GM12878 (cell line): ENCODE measurements at regions not wholly inside any gene's neighbourhood (a gene's known extent, or its start where the extent isn't known, plus 50 kb on each side); places are given as distances from the start of the nearest gene placed in this dataset.

ENCODE experiments used
- ATAC-seq: fragments of 200-7000 bp; cut with Tn5 transposase; 3 replicates; pipeline ENCODE4 v1.9.1; 2020; ENCODE audit warnings: mild to moderate bottlenecking, moderate library complexity
- BruUV-seq: library from RNA; stranded (reverse); fragments of 400-500 nt; replicated peaks from 2 replicates; lab custom pipeline; 2021; lab: Mats Ljungman, UMichigan
- CTCF ChIA-PET: fragments of 300-600 bp; sonication (Branson Sonifier 250); formaldehyde crosslinking; extraction: SDS; loops from one replicate; lab custom pipeline; 2021; ENCODE audit warnings: inconsistent platforms; lab: Yijun Ruan, JAX
- POLR2A ChIA-PET: fragments of 350-600 bp; formaldehyde crosslinking; extraction: SDS; loops from one replicate; lab custom pipeline; 2021; ENCODE audit warnings: inconsistent platforms; lab: Charles Lee
- RAD21 ChIA-PET: fragments of 300-600 bp; sonication (Branson Sonifier 250); formaldehyde crosslinking; loops from one replicate; lab custom pipeline; 2023; ENCODE audit warnings: antibody characterized with exemption; ENCODE audit not compliant: unreplicated experiment; lab: Charles Lee
- SMC1A ChIA-PET: fragments of 300-600 bp; sonication (Branson Sonifier 250); formaldehyde crosslinking; loops from one replicate; lab custom pipeline; 2023; ENCODE audit not compliant: unreplicated experiment, uncharacterized antibody; lab: Charles Lee
- DNase-seq: peaks from one replicate; pipeline ENCODE4 v3.0.0-alpha.2; 2011; ENCODE audit warnings: low read depth, low spot score
- FAIRE-seq: peaks from 3 replicates; lab custom pipeline; 2011; peaks lifted over from hg19 to GRCh38; lab: Jason Lieb, UNC
- H2AFZ ChIP-seq: 2 replicates; pipeline ENCODE4 v1.6.0; 2011; ENCODE audit warnings: low read depth, low read length, control low read depth; ENCODE audit not compliant: control insufficient read depth
- H3K27ac ChIP-seq: 2 replicates; pipeline ENCODE4 v1.5.1; 2011; ENCODE audit warnings: control low read depth; ENCODE audit not compliant: control insufficient read depth, insufficient read depth
- H3K27me3 ChIP-seq, 2 experiments: replicated peaks in 1 of 2; 2 replicates each; pipeline versions ENCODE4 v1.6.0 to v1.6.1; 2011; ENCODE audit warnings: low read length in 1 of 2; ENCODE audit not compliant: control insufficient read depth in 2 of 2, insufficient read depth in 2 of 2
- H3K36me3 ChIP-seq, 2 experiments: 2 replicates each; pipeline ENCODE4 v1.5.1; 2011; ENCODE audit warnings: low read length in 1 of 2; ENCODE audit not compliant: control insufficient read depth in 2 of 2, insufficient read depth in 2 of 2
- H3K4me1 ChIP-seq: 2 replicates; pipeline ENCODE4 v1.6.1; 2011; ENCODE audit warnings: mild to moderate bottlenecking, low read length, moderate library complexity, mixed read lengths; ENCODE audit not compliant: control insufficient read depth, insufficient read depth
- H3K4me2 ChIP-seq: 2 replicates; pipeline ENCODE4 v1.6.0; 2011; ENCODE audit warnings: control low read depth; ENCODE audit not compliant: control insufficient read depth, insufficient read depth
- H3K4me3 ChIP-seq: fragments of 200-600 bp; sonication (generic); 2 replicates; pipeline ENCODE4 v1.5.1; 2016
- H3K79me2 ChIP-seq: 2 replicates; pipeline ENCODE4 v1.6.0; 2011; ENCODE audit warnings: low read length; ENCODE audit not compliant: control insufficient read depth, insufficient read depth
- H3K9ac ChIP-seq: 2 replicates; pipeline ENCODE4 v1.8.0; 2011; ENCODE audit warnings: low read length, control low read depth, mixed read lengths; ENCODE audit not compliant: control insufficient read depth, insufficient read depth
- H3K9me3 ChIP-seq: replicated peaks from 3 replicates; pipeline ENCODE4 v1.5.1; 2011; ENCODE audit warnings: mild to moderate bottlenecking, low read length; ENCODE audit not compliant: control insufficient read depth, insufficient read depth
- H4K20me1 ChIP-seq: 2 replicates; pipeline ENCODE4 v1.6.0; 2011; ENCODE audit not compliant: control insufficient read depth, insufficient read depth
- CBFB ChIP-seq: IDR thresholded peaks from 2 replicates; pipeline ENCODE4 v1.6.1; 2016; ENCODE audit warnings: antibody characterized with exemption, low read depth
- CBX5 ChIP-seq: sonication (generic); IDR thresholded peaks from 2 replicates; pipeline ENCODE4 v1.6.1; 2016; ENCODE audit warnings: low read depth, moderate library complexity, mild to moderate bottlenecking, inconsistent platforms
- EGR1 ChIP-seq, 2 experiments: IDR thresholded peaks; 1 replicate in 1 of 2; 2 replicates in 1 of 2; pipeline ENCODE4 v1.6.1; 2011 to 2012; ENCODE audit warnings: low read depth in 2 of 2, low read length in 2 of 2, borderline replicate concordance in 1 of 2, mild to moderate bottlenecking in 1 of 2, moderate library complexity in 1 of 2
- FOS ChIP-seq: IDR thresholded peaks from 3 replicates; pipeline ENCODE4 v1.6.1; 2011; ENCODE audit warnings: borderline replicate concordance; ENCODE audit not compliant: insufficient read length; ENCODE audit errors: extremely low read depth
- IKZF2 ChIP-seq, 2 experiments: fragments of 450-650 bp; IDR thresholded peaks; 2 replicates each; pipeline ENCODE4 v1.6.1; 2017; ENCODE audit warnings: mild to moderate bottlenecking in 2 of 2, moderate library complexity in 2 of 2
- JUNB ChIP-seq: IDR thresholded peaks from 2 replicates; pipeline ENCODE4 v1.6.1; 2016; ENCODE audit warnings: antibody characterized with exemption, mild to moderate bottlenecking
- KDM1A ChIP-seq: fragments of 200-600 bp; sonication (generic); IDR thresholded peaks from 2 replicates; pipeline ENCODE4 v1.6.1; 2016; ENCODE audit warnings: borderline replicate concordance
- NR2F1 ChIP-seq: fragments of 450-650 bp; conservative IDR thresholded peaks from 2 replicates; pipeline ENCODE4 v1.6.1; 2017; ENCODE audit warnings: mild to moderate bottlenecking
- TCF12 ChIP-seq: IDR thresholded peaks from 2 replicates; pipeline ENCODE4 v1.6.1; 2011; ENCODE audit warnings: low read depth, mild to moderate bottlenecking, low read length
- ZNF207 ChIP-seq: fragments of 450-650 bp; IDR thresholded peaks from 2 replicates; pipeline ENCODE4 v1.6.1; 2014; ENCODE audit warnings: antibody characterized with exemption, mild to moderate bottlenecking, borderline replicate concordance
- ZNF24 ChIP-seq: fragments of 450-650 bp; IDR thresholded peaks from 2 replicates; pipeline ENCODE4 v1.6.1; 2017; ENCODE audit warnings: antibody characterized with exemption, mild to moderate bottlenecking
- WGBS: methylation state at CpG from one replicate; pipeline ENCODE4 v1.1.6; 2016; ENCODE audit warnings: low lambda C conversion rate; ENCODE audit not compliant: insufficient replicate concordance, insufficient coverage; ENCODE audit errors: missing lambda C conversion rate; 5-methylcytosine and 5-hydroxymethylcytosine counted together
- in situ Hi-C: fragments of 300-500 bp; cut with MboI; formaldehyde crosslinking; loops from 9 replicates; pipeline ENCODE4 v1.14.3; 2018; ENCODE audit warnings: mixed read lengths
- intact Hi-C: fragments of 100-400 bp; cut with micrococcal nuclease; formaldehyde crosslinking; loops from one replicate; pipeline ENCODE4 v1.14.2; 2022; ENCODE audit not compliant: unreplicated experiment
- TF ChIP-seq, protein P1 (sequence below): IDR thresholded peaks from 2 replicates; pipeline ENCODE4 v1.6.1; 2012; ENCODE audit warnings: low read length, inconsistent platforms
- TF ChIP-seq, protein P2 (sequence below): fragments of 450-650 bp; IDR thresholded peaks from 2 replicates; pipeline ENCODE4 v1.6.1; 2017; ENCODE audit warnings: antibody characterized with exemption, mild to moderate bottlenecking, moderate library complexity

DNA sequence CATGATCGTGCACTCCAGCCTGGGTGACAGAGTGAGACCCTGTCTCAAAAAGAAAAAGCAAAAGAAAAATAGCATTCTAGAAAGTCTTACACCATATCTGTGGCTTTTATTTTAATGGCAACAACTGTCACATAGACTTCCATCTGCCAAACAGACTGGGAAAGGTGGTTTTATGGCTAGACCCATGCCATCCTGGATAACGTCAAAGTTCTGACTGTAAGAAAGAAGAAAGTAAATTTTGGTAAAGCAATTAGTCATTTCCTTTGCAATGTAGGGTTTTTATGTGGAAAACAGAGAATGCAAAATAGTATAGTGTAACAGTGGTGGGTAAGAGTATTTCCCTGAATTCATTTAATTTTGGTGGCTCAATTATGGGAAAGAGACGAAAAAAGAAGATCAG, 75.5 kb upstream of the BARX2 start:
- SMC1A ChIA-PET = no interaction called here
- Histone ChIP-seq H3K9me3 (no peaks in the 10 kb centered on the region), H3K4me3 (no peak overlapping the region), H3K27me3 (no peaks in the 10 kb centered on the region), H3K9ac (no peak overlapping the region), H3K27ac (no peak overlapping the region), H4K20me1 (no peaks in the 10 kb centered on the region), H3K79me2 (no peaks in the 10 kb centered on the region), H3K36me3 (no peaks in the 10 kb centered on the region), H3K4me2 (no peak overlapping the region), H2AFZ (no peak overlapping the region), H3K4me1 (no peaks in the 10 kb centered on the region)
- TF ChIP-seq JUNB = no peak
- TF ChIP-seq, protein P1, sequence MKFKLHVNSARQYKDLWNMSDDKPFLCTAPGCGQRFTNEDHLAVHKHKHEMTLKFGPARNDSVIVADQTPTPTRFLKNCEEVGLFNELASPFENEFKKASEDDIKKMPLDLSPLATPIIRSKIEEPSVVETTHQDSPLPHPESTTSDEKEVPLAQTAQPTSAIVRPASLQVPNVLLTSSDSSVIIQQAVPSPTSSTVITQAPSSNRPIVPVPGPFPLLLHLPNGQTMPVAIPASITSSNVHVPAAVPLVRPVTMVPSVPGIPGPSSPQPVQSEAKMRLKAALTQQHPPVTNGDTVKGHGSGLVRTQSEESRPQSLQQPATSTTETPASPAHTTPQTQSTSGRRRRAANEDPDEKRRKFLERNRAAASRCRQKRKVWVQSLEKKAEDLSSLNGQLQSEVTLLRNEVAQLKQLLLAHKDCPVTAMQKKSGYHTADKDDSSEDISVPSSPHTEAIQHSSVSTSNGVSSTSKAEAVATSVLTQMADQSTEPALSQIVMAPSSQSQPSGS = no peak
- TF ChIP-seq, protein P2, sequence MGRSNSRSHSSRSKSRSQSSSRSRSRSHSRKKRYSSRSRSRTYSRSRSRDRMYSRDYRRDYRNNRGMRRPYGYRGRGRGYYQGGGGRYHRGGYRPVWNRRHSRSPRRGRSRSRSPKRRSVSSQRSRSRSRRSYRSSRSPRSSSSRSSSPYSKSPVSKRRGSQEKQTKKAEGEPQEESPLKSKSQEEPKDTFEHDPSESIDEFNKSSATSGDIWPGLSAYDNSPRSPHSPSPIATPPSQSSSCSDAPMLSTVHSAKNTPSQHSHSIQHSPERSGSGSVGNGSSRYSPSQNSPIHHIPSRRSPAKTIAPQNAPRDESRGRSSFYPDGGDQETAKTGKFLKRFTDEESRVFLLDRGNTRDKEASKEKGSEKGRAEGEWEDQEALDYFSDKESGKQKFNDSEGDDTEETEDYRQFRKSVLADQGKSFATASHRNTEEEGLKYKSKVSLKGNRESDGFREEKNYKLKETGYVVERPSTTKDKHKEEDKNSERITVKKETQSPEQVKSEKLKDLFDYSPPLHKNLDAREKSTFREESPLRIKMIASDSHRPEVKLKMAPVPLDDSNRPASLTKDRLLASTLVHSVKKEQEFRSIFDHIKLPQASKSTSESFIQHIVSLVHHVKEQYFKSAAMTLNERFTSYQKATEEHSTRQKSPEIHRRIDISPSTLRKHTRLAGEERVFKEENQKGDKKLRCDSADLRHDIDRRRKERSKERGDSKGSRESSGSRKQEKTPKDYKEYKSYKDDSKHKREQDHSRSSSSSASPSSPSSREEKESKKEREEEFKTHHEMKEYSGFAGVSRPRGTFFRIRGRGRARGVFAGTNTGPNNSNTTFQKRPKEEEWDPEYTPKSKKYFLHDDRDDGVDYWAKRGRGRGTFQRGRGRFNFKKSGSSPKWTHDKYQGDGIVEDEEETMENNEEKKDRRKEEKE = no peak
- TF ChIP-seq EGR1 (IDR thresholded peaks at IDR 0.05; ENCODE audit: borderline replicate concordance in 1 of 2, low read depth in 2 of 2, low read length in 2 of 2) = no peak
- no peak for TF ChIP-seq KDM1A
- no peak for TF ChIP-seq TCF12
- TF ChIP-seq CBX5 = no peak
- TF ChIP-seq FOS = no peak
- TF ChIP-seq ZNF24 = no peak
- no peak for TF ChIP-seq NR2F1
- TF ChIP-seq ZNF207 = no peak
- no peak for TF ChIP-seq IKZF2 (IDR thresholded peaks at IDR 0.05)
- no peak for TF ChIP-seq CBFB
- in situ Hi-C loops (no loop called here), intact Hi-C loops (no loop called here)
- FAIRE-seq (no peak), DNase-seq (no peak), ATAC-seq (no peak)
- CTCF ChIA-PET = no interaction called here
- WGBS = 2% methylated on average over 3 of the region's 3 CpGs
- RAD21 ChIA-PET = no interaction called here
- POLR2A ChIA-PET = no interaction called here
- no TSS peak for BruUV-seq
